ENCODE measurements at regions not wholly inside any gene's neighbourhood (a gene's known extent, or its start where the extent isn't known, plus 50 kb on each side); places are given as distances from the start of the nearest gene placed in this dataset.

DNA sequence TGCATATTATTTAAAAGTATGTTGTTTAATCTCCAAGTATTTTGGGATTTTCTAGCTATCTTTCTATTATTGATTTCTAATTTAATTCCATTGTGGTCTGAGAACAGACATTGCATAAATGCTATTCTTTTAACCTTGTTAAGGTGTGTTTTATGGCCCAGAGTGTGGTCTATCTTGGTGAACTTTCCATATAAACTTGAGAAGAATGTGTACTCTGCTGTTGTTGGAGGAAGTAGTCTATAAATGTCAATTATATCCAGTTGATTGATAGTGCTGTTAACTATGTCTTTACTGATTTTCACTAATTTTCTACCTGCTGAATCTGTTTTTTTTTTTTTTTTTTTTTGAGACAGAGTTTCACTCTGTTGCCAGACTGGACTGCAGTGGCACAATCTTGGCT is 180.9 kb downstream of the ZNF621 start:
- Mint-ChIP-seq H3K4me3 (no peak overlapping the region), H3K27me3 (ENCODE audit: low read depth) (peaks cover 3% of the 10 kb centered on the region), H3K36me3 (ENCODE audit: low read depth) (no peaks in the 10 kb centered on the region), H3K27ac (no peak overlapping the region), H3K9me3 (peaks cover 24% of the 10 kb centered on the region), H3K4me1 (no peaks in the 10 kb centered on the region)
- TF ChIP-seq, protein P1, sequence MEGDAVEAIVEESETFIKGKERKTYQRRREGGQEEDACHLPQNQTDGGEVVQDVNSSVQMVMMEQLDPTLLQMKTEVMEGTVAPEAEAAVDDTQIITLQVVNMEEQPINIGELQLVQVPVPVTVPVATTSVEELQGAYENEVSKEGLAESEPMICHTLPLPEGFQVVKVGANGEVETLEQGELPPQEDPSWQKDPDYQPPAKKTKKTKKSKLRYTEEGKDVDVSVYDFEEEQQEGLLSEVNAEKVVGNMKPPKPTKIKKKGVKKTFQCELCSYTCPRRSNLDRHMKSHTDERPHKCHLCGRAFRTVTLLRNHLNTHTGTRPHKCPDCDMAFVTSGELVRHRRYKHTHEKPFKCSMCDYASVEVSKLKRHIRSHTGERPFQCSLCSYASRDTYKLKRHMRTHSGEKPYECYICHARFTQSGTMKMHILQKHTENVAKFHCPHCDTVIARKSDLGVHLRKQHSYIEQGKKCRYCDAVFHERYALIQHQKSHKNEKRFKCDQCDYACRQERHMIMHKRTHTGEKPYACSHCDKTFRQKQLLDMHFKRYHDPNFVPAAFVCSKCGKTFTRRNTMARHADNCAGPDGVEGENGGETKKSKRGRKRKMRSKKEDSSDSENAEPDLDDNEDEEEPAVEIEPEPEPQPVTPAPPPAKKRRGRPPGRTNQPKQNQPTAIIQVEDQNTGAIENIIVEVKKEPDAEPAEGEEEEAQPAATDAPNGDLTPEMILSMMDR (IDR thresholded peaks at IDR 0.05; ENCODE audit: unreplicated experiment in 3 of 3) = no peak

DNA sequence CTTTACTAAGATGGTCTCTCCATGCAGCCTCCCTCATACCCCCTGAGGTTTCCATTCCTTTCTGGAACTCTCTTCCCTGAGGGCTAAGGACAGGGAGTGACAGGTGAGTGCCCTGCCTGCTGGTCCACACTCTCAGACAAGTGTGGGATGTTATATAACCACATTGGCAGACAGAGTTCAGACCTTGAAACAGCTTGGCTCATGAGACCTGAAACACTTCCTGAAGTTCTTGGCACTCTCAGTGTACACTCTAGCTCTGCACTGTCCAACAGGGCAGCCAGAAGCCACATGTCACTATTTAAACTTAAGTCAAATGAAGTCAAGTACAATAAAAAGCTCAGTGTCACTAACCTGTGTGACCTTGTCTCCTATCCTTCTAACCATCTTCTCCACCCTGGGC is 188.5 kb downstream of the ZNF621 start:
- peaks cover 20% of the 10 kb centered on the region for H3K4me1 Mint-ChIP-seq
- no peak overlapping the region for H3K4me3 Mint-ChIP-seq
- no peaks in the 10 kb centered on the region for H3K36me3 Mint-ChIP-seq (ENCODE audit: low read depth)
- TF ChIP-seq, protein P1 (IDR thresholded peaks at IDR 0.05; ENCODE audit: unreplicated experiment in 3 of 3) = no peak
- H3K27ac Mint-ChIP-seq = no peak overlapping the region
- H3K9me3 Mint-ChIP-seq = no peaks in the 10 kb centered on the region
- H3K27me3 Mint-ChIP-seq (ENCODE audit: low read depth) = peaks cover 10% of the 10 kb centered on the region

DNA sequence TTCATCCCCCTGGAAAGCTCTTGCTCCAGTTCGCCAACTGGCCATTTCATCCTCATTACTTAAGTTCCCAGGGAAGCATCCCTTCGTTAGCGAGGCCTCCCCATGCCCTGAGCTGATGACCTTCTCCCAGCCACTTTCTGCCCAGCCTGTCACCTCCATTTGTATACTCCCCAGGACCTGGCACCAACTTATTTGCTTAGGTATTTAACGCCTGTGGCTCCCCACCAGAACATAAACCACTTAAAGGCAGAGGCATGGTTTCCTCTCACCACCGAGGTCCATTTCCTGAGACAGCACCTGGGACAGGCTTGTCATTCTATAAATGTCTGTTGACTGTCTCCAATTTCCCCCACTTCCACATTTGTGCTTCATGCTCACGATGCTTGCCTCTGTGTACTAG is 189.0 kb downstream of the ZNF621 start:
- H3K9me3 Mint-ChIP-seq = no peaks in the 10 kb centered on the region
- peak overlapping the region in 1 of 3 experiments; percentile 21 for H3K27ac Mint-ChIP-seq
- peaks cover 10% of the 10 kb centered on the region for H3K27me3 Mint-ChIP-seq (ENCODE audit: low read depth)
- H3K4me3 Mint-ChIP-seq = no peak overlapping the region
- H3K4me1 Mint-ChIP-seq = peaks cover 20% of the 10 kb centered on the region
- no peaks in the 10 kb centered on the region for H3K36me3 Mint-ChIP-seq (ENCODE audit: low read depth)
- TF ChIP-seq, protein P1 (IDR thresholded peaks at IDR 0.05; ENCODE audit: unreplicated experiment in 3 of 3) = no peak

DNA sequence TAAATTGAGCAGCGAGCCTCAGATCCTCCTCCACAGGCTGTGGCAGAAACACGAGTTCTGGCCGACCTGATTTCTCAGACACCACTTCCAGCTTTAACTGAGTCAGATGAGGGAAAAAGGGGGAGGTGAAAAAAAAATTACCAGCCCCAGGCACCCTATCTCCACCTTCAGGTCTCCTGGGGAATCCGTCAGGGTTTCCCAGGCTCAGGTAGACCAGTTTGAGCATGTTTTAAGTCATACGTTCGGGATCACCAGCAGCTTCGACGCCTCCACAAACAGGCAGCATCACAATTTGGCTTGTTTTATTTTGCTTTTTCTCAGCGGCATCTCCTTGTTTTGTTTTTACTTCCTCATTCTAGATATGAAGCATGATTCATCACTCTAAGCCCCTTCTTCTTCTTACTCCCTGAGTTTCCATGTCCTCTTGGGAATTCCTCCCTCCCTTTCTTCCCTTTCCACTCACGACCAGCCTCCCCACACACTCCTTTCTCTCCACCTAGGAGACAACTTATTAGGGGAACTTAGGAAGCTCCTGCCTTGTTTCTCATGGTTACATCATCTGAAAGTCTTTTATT is 190.1 kb downstream of the ZNF621 start:
- H3K27me3 Mint-ChIP-seq (ENCODE audit: low read depth) = peaks cover 10% of the 10 kb centered on the region
- H3K9me3 Mint-ChIP-seq = no peaks in the 10 kb centered on the region
- H3K36me3 Mint-ChIP-seq (ENCODE audit: low read depth) = no peaks in the 10 kb centered on the region
- H3K4me3 Mint-ChIP-seq = no peak overlapping the region
- TF ChIP-seq, protein P1 (IDR thresholded peaks at IDR 0.05; ENCODE audit: unreplicated experiment in 3 of 3) = no peak
- H3K27ac Mint-ChIP-seq = peak overlapping the region in 1 of 3 experiments; percentile 3
- H3K4me1 Mint-ChIP-seq = peaks cover 20% of the 10 kb centered on the region

DNA sequence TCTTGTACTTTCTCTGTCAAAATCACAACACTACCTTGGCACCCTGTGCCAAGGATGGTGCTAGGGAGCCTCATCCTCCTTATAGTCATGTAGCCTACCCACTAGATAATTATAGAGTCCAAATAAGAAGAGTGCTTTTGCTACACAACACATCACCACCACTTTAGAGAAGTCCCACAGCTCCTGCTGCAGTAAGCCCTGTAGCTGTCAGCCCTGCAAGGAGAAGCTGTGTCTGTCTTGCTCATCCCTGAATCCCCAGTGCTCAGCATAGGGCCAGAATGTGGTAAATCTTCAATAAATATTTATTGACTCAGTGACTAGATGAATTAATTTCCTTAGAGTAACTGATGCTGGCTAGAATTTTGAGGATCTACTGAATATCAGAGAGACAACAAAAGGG is 190.8 kb downstream of the ZNF621 start:
- Mint-ChIP-seq H3K36me3 (ENCODE audit: low read depth) (no peaks in the 10 kb centered on the region), H3K27ac (no peak overlapping the region), H3K4me1 (peaks cover 20% of the 10 kb centered on the region), H3K9me3 (no peaks in the 10 kb centered on the region), H3K27me3 (ENCODE audit: low read depth) (peaks cover 8% of the 10 kb centered on the region), H3K4me3 (no peak overlapping the region)
- TF ChIP-seq, protein P1 (IDR thresholded peaks at IDR 0.05; ENCODE audit: unreplicated experiment in 3 of 3) = no peak

DNA sequence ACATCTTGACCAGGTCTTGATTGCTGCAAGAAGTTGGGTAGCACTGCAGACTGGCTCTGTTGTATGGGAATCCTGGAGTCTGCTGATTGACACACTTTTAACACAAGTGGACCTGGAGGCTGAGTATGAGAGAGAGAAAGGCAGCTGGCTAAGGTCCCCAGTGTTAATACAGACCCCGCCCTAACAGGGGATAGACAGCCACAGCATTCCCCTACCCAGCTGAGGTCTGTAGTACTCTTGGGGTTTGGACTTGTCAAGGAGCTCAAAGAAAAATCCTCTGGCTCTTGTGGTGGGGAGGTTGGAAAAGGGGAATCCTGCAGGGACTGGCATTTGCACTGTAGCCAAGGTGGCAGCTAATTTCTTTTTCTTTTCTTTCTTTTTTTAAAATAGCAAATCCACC is 192.7 kb downstream of the ZNF621 start:
- Mint-ChIP-seq H3K4me1 (peaks cover 20% of the 10 kb centered on the region), H3K4me3 (no peak overlapping the region), H3K27me3 (ENCODE audit: low read depth) (peaks cover 4% of the 10 kb centered on the region), H3K27ac (no peak overlapping the region), H3K9me3 (no peaks in the 10 kb centered on the region), H3K36me3 (ENCODE audit: low read depth) (no peaks in the 10 kb centered on the region)
- TF ChIP-seq, protein P1 (IDR thresholded peaks at IDR 0.05; ENCODE audit: unreplicated experiment in 3 of 3) = no peak
